Neural crest cell (in vitro differentiated cells): ENCODE measurements at regions not wholly inside any gene's neighbourhood (a gene's known extent, or its start where the extent isn't known, plus 50 kb on each side); places are given as distances from the start of the nearest gene placed in this dataset.
A peak's percentile ranks its signal among the peaks of the same experiment; 100 is the strongest.

Source experiments
- DNase-seq: peaks from one replicate; pipeline ENCODE4 v3.0.0; 2021; ENCODE audit warnings: low read depth, mixed read lengths, low spot score
- H3K27ac Mint-ChIP-seq: one replicate; pipeline ENCODE4 v1.8.0; 2021; ENCODE audit warnings: mild to moderate bottlenecking, mixed read lengths; ENCODE audit not compliant: unreplicated experiment
- H3K27me3 Mint-ChIP-seq: 2 replicates; pipeline ENCODE4 v1.8.0; 2021; ENCODE audit warnings: low read depth, mild to moderate bottlenecking, mixed read lengths
- H3K36me3 Mint-ChIP-seq: 2 replicates; pipeline ENCODE4 v1.8.0; 2021; ENCODE audit warnings: low read depth, mild to moderate bottlenecking, mixed read lengths
- H3K4me1 Mint-ChIP-seq: 2 replicates; pipeline ENCODE4 v1.8.0; 2021; ENCODE audit warnings: mixed read lengths
- H3K4me3 Mint-ChIP-seq: one replicate; pipeline ENCODE4 v1.8.0; 2021; ENCODE audit warnings: mild to moderate bottlenecking, mixed read lengths
- H3K9me3 Mint-ChIP-seq: 2 replicates; pipeline ENCODE4 v1.8.0; 2021; ENCODE audit warnings: mixed read lengths
- TF ChIP-seq, protein P1 (sequence below): fragments of 200-600 bp; sonication (generic); conservative IDR thresholded peaks from 2 replicates; pipeline ENCODE4 v1.5.0; 2021; ENCODE audit warnings: antibody characterized with exemption, mild to moderate bottlenecking

DNA sequence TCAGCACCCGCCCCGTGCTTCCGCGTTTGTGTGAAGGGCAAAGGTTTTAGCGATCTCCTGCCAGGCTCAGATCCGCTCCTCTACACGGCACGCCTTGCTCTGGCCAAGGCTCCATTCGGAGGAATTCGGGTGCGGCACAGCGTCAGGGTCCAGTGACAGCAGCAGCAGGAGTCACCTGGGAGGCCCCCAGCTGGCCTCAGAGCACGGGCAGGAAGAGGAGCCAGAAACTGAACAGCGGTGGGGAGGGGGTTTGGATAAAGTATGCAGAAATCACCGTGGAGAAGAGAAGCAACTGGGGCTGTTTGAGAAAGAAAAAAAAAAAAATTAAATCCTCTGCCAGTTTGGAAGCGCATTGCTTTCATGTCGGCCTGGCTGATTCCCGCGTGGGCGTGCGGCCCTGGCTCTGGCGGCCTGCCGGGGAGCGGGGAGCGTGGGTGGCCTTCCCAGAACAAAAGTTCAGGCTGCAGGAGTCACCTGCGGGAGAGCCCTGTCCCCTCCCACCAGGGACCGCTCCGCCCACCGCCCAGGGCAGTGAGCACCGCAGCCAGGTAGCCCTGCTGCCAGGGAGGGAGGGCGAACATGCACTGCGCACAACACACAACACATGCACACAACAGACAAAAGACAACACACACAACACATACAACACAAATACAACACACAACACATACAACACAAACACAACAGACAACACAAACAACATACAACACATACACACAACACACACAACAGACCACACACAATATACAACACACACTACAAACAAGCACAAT lies 107.6 kb downstream of the ETS2 start:
- DNase-seq, result peak; percentile 14
- TF ChIP-seq, protein P1, sequence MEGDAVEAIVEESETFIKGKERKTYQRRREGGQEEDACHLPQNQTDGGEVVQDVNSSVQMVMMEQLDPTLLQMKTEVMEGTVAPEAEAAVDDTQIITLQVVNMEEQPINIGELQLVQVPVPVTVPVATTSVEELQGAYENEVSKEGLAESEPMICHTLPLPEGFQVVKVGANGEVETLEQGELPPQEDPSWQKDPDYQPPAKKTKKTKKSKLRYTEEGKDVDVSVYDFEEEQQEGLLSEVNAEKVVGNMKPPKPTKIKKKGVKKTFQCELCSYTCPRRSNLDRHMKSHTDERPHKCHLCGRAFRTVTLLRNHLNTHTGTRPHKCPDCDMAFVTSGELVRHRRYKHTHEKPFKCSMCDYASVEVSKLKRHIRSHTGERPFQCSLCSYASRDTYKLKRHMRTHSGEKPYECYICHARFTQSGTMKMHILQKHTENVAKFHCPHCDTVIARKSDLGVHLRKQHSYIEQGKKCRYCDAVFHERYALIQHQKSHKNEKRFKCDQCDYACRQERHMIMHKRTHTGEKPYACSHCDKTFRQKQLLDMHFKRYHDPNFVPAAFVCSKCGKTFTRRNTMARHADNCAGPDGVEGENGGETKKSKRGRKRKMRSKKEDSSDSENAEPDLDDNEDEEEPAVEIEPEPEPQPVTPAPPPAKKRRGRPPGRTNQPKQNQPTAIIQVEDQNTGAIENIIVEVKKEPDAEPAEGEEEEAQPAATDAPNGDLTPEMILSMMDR, result no peak
- no peaks in the 10 kb centered on the region for H3K36me3 Mint-ChIP-seq
- no peak overlapping the region for H3K27ac Mint-ChIP-seq
- peaks cover 27% of the 10 kb centered on the region for H3K27me3 Mint-ChIP-seq
- peak overlapping the region; percentile 24 for H3K4me3 Mint-ChIP-seq
- H3K9me3 Mint-ChIP-seq, result no peaks in the 10 kb centered on the region
- H3K4me1 Mint-ChIP-seq, result no peaks in the 10 kb centered on the region

DNA sequence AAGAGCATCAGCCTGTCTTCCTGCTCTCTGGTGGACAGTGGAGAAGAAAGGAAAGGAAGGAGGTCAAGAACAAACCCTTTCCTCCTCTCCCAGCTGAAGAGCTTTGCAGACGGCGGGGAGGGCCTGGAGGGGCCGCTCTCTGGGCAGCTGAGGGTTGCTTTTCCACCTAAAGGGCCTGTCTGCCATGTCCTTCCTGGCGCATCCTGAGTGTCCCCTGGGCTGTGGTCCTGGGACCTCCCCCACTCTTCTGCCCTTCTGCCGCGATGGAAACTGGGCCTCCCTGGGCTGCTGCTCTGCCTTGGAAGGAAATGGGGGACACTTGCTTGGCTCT lies 107.0 kb downstream of the ETS2 start:
- Mint-ChIP-seq H3K27ac (no peak overlapping the region), H3K4me3 (no peak overlapping the region), H3K9me3 (no peaks in the 10 kb centered on the region), H3K27me3 (peaks cover 27% of the 10 kb centered on the region), H3K4me1 (no peaks in the 10 kb centered on the region), H3K36me3 (no peaks in the 10 kb centered on the region)
- TF ChIP-seq, protein P1, result no peak
- no peak for DNase-seq

DNA sequence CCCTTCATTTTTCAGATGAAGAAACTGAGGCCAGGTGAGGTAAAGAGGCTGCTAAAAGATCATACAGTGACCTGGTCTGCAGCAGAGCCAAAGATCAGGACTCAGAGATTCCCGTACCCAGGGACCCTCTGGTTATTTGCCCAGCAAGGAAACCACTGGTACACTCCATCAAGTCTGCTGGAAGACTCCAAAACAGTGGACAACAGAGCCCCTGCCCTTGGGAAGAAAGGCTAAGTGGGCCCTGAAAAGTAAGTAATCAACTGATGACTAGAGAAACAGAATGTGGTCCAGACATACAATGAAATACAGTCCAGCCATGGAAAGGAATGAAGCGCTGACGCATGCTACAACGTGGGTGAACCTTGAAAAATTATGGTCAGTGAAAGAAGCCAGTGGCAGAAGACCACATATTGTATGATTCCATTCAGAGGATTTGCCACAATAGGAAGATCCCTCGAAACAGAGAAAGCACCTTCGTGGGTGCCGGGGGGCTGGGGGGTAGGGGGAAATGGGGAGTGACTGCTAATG lies 106.4 kb downstream of the ETS2 start:
- no peak for DNase-seq
- Mint-ChIP-seq H3K27ac (no peak overlapping the region), H3K4me3 (no peak overlapping the region), H3K4me1 (no peaks in the 10 kb centered on the region), H3K36me3 (no peaks in the 10 kb centered on the region), H3K9me3 (no peaks in the 10 kb centered on the region), H3K27me3 (peaks cover 25% of the 10 kb centered on the region)
- TF ChIP-seq, protein P1, result no peak

DNA sequence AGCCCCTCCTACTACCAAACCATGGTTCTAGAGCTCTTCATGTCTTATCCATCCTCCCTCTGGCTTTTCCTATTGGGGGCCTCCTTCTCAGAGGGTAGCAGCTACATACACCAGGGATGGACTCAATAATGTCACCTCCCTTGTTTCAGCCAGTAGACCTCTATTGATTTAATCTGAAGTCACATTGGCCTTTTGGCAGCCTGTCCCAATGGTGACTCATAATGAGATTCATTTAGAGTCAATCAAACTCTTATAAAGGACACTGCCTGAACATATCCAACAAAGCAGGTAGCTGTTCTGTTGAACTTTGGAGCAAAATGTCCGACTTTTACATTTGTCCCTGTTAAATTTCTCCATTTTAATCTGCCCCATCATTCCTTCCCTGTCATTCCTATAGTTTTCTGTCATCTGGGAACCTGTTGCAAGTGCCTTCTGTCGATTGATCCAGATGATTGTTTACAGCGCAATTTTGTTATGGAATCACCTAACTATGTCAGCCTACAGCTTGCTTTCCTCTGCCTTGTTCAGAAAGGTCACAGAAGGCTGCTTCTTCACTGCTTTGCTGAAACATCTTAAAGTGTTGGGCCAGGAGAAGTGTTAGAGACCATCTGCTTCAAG lies 105.9 kb downstream of the ETS2 start:
- no peak overlapping the region for H3K27ac Mint-ChIP-seq
- TF ChIP-seq, protein P1, result no peak
- H3K27me3 Mint-ChIP-seq, result peaks cover 24% of the 10 kb centered on the region
- no peaks in the 10 kb centered on the region for H3K4me1 Mint-ChIP-seq
- no peak overlapping the region for H3K4me3 Mint-ChIP-seq
- no peaks in the 10 kb centered on the region for H3K36me3 Mint-ChIP-seq
- no peak for DNase-seq
- H3K9me3 Mint-ChIP-seq, result no peaks in the 10 kb centered on the region

DNA sequence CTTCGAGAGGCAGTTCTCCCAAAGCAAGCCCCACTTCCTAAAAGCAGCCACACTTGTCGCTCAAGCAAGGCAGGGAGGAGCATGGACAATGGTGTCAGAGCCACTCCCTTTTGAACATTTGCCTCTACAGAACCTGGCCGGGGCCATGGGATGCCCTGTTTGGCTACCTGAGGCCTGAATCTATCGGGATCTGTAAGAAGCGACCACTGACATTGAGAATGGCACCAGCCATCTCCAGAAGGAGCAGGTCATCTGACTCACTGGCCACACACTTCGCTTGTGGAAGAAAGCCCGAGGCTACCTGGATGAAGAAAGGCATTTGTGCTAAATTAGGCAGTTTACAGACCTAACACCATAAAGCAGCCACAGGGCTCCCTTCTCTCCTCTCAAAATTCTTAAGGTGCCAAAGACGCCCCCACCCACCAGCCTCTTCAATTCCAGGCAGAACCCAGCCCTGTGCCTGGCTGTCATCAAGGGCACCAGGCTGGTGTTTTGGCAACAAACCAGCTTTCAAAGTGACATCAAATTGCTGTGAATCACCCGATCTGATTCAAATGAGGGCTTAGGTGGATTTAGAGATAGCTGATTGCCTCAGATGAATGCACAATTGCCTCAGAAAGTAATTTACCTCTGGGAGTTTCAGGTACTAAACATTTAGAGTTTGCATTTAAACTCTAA lies 104.8 kb downstream of the ETS2 start:
- Mint-ChIP-seq H3K4me1 (no peaks in the 10 kb centered on the region), H3K36me3 (no peaks in the 10 kb centered on the region), H3K4me3 (no peak overlapping the region), H3K27ac (no peak overlapping the region), H3K27me3 (peaks cover 19% of the 10 kb centered on the region), H3K9me3 (no peaks in the 10 kb centered on the region)
- DNase-seq, result no peak
- TF ChIP-seq, protein P1, result no peak
